MM.1S (cell line): ENCODE measurements at regions not wholly inside any gene's neighbourhood (a gene's known extent, or its start where the extent isn't known, plus 50 kb on each side); places are given as distances from the start of the nearest gene placed in this dataset.

ENCODE experiments used
- EZH2 ChIP-seq: fragments of 300-600 bp; sonication (generic); optimal IDR thresholded peaks from 2 replicates; pipeline ENCODE3; 2017; ENCODE audit warnings: low read depth, mild to moderate bottlenecking, antibody characterized with exemption, low read length, mixed read lengths
- EZH2phosphoT487 ChIP-seq: fragments of 300-600 bp; sonication (generic); IDR thresholded peaks from 2 replicates; pipeline ENCODE4 v1.6.1; 2018; ENCODE audit warnings: antibody characterized with exemption, low read length
- TF ChIP-seq, protein P1 (sequence below): fragments of 300-600 bp; sonication (generic); IDR thresholded peaks from 2 replicates; pipeline ENCODE4 v1.5.1; 2016; ENCODE audit warnings: antibody characterized with exemption, low read length, mixed read lengths

- TF ChIP-seq, protein P1, sequence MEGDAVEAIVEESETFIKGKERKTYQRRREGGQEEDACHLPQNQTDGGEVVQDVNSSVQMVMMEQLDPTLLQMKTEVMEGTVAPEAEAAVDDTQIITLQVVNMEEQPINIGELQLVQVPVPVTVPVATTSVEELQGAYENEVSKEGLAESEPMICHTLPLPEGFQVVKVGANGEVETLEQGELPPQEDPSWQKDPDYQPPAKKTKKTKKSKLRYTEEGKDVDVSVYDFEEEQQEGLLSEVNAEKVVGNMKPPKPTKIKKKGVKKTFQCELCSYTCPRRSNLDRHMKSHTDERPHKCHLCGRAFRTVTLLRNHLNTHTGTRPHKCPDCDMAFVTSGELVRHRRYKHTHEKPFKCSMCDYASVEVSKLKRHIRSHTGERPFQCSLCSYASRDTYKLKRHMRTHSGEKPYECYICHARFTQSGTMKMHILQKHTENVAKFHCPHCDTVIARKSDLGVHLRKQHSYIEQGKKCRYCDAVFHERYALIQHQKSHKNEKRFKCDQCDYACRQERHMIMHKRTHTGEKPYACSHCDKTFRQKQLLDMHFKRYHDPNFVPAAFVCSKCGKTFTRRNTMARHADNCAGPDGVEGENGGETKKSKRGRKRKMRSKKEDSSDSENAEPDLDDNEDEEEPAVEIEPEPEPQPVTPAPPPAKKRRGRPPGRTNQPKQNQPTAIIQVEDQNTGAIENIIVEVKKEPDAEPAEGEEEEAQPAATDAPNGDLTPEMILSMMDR: no peak
- TF ChIP-seq EZH2 (no peak), EZH2phosphoT487 (no peak)
These were observed 1387.8 kb downstream of the OTOL1 start for GRCh38 chr3:162884373-162884772.
